C4-2B (cell line): ENCODE measurements at regions not wholly inside any gene's neighbourhood (a gene's known extent, or its start where the extent isn't known, plus 50 kb on each side); places are given as distances from the start of the nearest gene placed in this dataset.

ENCODE experiments used
- ZFX ChIP-seq: fragments of 450-650 bp; IDR thresholded peaks from 2 replicates; pipeline ENCODE4 v1.6.1; 2017
- TF ChIP-seq, protein P1 (sequence below): fragments of 450-650 bp; conservative IDR thresholded peaks from 2 replicates; pipeline ENCODE4 v1.5.1; 2017; ENCODE audit warnings: mild to moderate bottlenecking

GRCh38 chr4:77465271-77465670, 140.3 kb upstream of the CXCL13 start:
- TF ChIP-seq, protein P1, sequence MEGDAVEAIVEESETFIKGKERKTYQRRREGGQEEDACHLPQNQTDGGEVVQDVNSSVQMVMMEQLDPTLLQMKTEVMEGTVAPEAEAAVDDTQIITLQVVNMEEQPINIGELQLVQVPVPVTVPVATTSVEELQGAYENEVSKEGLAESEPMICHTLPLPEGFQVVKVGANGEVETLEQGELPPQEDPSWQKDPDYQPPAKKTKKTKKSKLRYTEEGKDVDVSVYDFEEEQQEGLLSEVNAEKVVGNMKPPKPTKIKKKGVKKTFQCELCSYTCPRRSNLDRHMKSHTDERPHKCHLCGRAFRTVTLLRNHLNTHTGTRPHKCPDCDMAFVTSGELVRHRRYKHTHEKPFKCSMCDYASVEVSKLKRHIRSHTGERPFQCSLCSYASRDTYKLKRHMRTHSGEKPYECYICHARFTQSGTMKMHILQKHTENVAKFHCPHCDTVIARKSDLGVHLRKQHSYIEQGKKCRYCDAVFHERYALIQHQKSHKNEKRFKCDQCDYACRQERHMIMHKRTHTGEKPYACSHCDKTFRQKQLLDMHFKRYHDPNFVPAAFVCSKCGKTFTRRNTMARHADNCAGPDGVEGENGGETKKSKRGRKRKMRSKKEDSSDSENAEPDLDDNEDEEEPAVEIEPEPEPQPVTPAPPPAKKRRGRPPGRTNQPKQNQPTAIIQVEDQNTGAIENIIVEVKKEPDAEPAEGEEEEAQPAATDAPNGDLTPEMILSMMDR = peak; percentile 40
- no peak for TF ChIP-seq ZFX
